HEK293 (cell line): ENCODE measurements at regions not wholly inside any gene's neighbourhood (a gene's known extent, or its start where the extent isn't known, plus 50 kb on each side); places are given as distances from the start of the nearest gene placed in this dataset.

Experiments
- CTCF ChIA-PET: fragments of 350-600 bp; formaldehyde crosslinking; extraction: SDS; loops from one replicate; lab custom pipeline; 2021; ENCODE audit warnings: antibody characterized with exemption; lab: Yijun Ruan, JAX
- POLR2A ChIA-PET: fragments of 300-600 bp; formaldehyde crosslinking; extraction: SDS; loops from one replicate; lab custom pipeline; 2020; ENCODE audit warnings: antibody characterized with exemption, inconsistent platforms; lab: Yijun Ruan, JAX
- H3K27ac ChIP-seq: fragments of 200-500 bp; sonication (Bioruptor generic); 2 replicates; pipeline ENCODE4 v1.5.1; 2014; ENCODE audit warnings: low read depth, low read length, control low read depth, inconsistent platforms; ENCODE audit errors: extremely low read depth
- H3K36me3 ChIP-seq, 2 experiments: fragments of 200-500 bp in 1 of 2; sonication (Bioruptor generic) in 1 of 2; 1 replicate in 1 of 2; 2 replicates in 1 of 2; pipeline ENCODE4 v1.5.1; 2014 to 2017; ENCODE audit warnings: inconsistent platforms in 2 of 2, low read length in 2 of 2; ENCODE audit not compliant: control insufficient read depth in 2 of 2, insufficient read depth in 1 of 2
- H3K4me1 ChIP-seq: fragments of 200-500 bp; sonication (Bioruptor generic); 2 replicates; pipeline ENCODE4 v1.5.1; 2014; ENCODE audit warnings: mild to moderate bottlenecking, low read length, inconsistent platforms; ENCODE audit not compliant: control insufficient read depth, insufficient read depth
- H3K4me3 ChIP-seq: 2 replicates; pipeline ENCODE4 v1.5.1; 2011; ENCODE audit warnings: low read depth, mild to moderate bottlenecking, control low read depth, low read length, moderate library complexity
- H3K9me3 ChIP-seq: fragments of 200-500 bp; sonication (Bioruptor generic); 2 replicates; pipeline ENCODE4 v1.5.1; 2014; ENCODE audit warnings: low read depth, low read length, inconsistent platforms; ENCODE audit not compliant: control insufficient read depth, insufficient read depth
- GFI1B ChIP-seq: fragments of 450-650 bp; formaldehyde crosslinking; IDR thresholded peaks from 2 replicates; pipeline ENCODE4 v1.5.1; 2016; ENCODE audit warnings: missing biosample characterization, missing genetic modification characterization
- INSM2 ChIP-seq: fragments of 450-650 bp; formaldehyde crosslinking; IDR thresholded peaks from 2 replicates; pipeline ENCODE4 v1.5.1; 2016; ENCODE audit warnings: missing biosample characterization, missing genetic modification characterization
- ZBTB49 ChIP-seq: fragments of 450-650 bp; formaldehyde crosslinking; IDR thresholded peaks from 2 replicates; pipeline ENCODE4 v1.5.1; 2016; ENCODE audit warnings: missing biosample characterization, missing genetic modification characterization, low read depth
- ZFP3 ChIP-seq: fragments of 450-650 bp; formaldehyde crosslinking; IDR thresholded peaks from 2 replicates; pipeline ENCODE4 v1.5.1; 2016; ENCODE audit warnings: low read depth, missing biosample characterization, missing genetic modification characterization
- ZIC2 ChIP-seq: fragments of 450-650 bp; formaldehyde crosslinking; IDR thresholded peaks from 2 replicates; pipeline ENCODE4 v1.5.1; 2016; ENCODE audit warnings: missing biosample characterization, missing genetic modification characterization
- ZNF133 ChIP-seq: fragments of 450-650 bp; formaldehyde crosslinking; IDR thresholded peaks from 2 replicates; pipeline ENCODE4 v1.5.1; 2016; ENCODE audit warnings: missing biosample characterization, missing genetic modification characterization
- ZNF214 ChIP-seq: fragments of 450-650 bp; formaldehyde crosslinking; IDR thresholded peaks from 2 replicates; pipeline ENCODE4 v1.5.1; 2017; ENCODE audit warnings: missing biosample characterization, mild to moderate bottlenecking, missing genetic modification characterization, borderline replicate concordance
- ZNF449 ChIP-seq: fragments of 450-650 bp; formaldehyde crosslinking; IDR thresholded peaks from 2 replicates; pipeline ENCODE4 v1.5.1; 2017; ENCODE audit warnings: missing biosample characterization, mild to moderate bottlenecking, missing genetic modification characterization, moderate library complexity
- ZNF544 ChIP-seq: fragments of 450-650 bp; formaldehyde crosslinking; IDR thresholded peaks from 2 replicates; pipeline ENCODE4 v1.5.0; 2017; ENCODE audit warnings: missing biosample characterization, missing genetic modification characterization
- ZNF585B ChIP-seq: fragments of 450-650 bp; formaldehyde crosslinking; IDR thresholded peaks from 2 replicates; pipeline ENCODE4 v1.5.1; 2016; ENCODE audit warnings: missing biosample characterization, missing genetic modification characterization
- ZNF660 ChIP-seq: fragments of 450-650 bp; IDR thresholded peaks from 2 replicates; pipeline ENCODE4 v1.5.1; 2018; ENCODE audit warnings: missing biosample characterization, mild to moderate bottlenecking, missing genetic modification characterization
- ZNF707 ChIP-seq: fragments of 450-650 bp; formaldehyde crosslinking; IDR thresholded peaks from 2 replicates; pipeline ENCODE4 v1.5.1; 2016; ENCODE audit warnings: missing biosample characterization, missing genetic modification characterization
- ZNF837 ChIP-seq: fragments of 450-650 bp; formaldehyde crosslinking; IDR thresholded peaks from 2 replicates; pipeline ENCODE4 v1.5.1; 2016; ENCODE audit warnings: missing biosample characterization, missing genetic modification characterization
- TF ChIP-seq, protein P1 (sequence below): fragments of 450-650 bp; formaldehyde crosslinking; conservative IDR thresholded peaks from 2 replicates; pipeline ENCODE4 v1.5.1; 2016; ENCODE audit warnings: low read depth, missing biosample characterization, missing genetic modification characterization

- Histone ChIP-seq H3K9me3 (no peaks in the 10 kb centered on the region), H3K4me1 (no peaks in the 10 kb centered on the region), H3K36me3 (no peaks in the 10 kb centered on the region), H3K27ac (no peak overlapping the region), H3K4me3 (no peak overlapping the region)
- ChIA-PET CTCF (no interaction called here), POLR2A (no interaction called here)
- TF ChIP-seq ZNF214 (tag by site-specific recombination) (no peak), ZNF133 (no peak), ZNF449 (tag by site-specific recombination) (no peak), ZNF707 (no peak), INSM2 (tag by site-specific recombination) (no peak), ZNF837 (no peak), ZNF544 (no peak), GFI1B (tag by site-specific recombination) (no peak), ZNF585B (tag by site-specific recombination) (no peak)
- TF ChIP-seq, protein P1, sequence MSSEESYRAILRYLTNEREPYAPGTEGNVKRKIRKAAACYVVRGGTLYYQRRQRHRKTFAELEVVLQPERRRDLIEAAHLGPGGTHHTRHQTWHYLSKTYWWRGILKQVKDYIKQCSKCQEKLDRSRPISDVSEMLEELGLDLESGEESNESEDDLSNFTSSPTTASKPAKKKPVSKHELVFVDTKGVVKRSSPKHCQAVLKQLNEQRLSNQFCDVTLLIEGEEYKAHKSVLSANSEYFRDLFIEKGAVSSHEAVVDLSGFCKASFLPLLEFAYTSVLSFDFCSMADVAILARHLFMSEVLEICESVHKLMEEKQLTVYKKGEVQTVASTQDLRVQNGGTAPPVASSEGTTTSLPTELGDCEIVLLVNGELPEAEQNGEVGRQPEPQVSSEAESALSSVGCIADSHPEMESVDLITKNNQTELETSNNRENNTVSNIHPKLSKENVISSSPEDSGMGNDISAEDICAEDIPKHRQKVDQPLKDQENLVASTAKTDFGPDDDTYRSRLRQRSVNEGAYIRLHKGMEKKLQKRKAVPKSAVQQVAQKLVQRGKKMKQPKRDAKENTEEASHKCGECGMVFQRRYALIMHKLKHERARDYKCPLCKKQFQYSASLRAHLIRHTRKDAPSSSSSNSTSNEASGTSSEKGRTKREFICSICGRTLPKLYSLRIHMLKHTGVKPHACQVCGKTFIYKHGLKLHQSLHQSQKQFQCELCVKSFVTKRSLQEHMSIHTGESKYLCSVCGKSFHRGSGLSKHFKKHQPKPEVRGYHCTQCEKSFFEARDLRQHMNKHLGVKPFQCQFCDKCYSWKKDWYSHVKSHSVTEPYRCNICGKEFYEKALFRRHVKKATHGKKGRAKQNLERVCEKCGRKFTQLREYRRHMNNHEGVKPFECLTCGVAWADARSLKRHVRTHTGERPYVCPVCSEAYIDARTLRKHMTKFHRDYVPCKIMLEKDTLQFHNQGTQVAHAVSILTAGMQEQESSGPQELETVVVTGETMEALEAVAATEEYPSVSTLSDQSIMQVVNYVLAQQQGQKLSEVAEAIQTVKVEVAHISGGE (tag by site-specific recombination), result no peak
Observed at GRCh38 chr5:155308289-155308688, 294.7 kb downstream of the KIF4B start.

DNA sequence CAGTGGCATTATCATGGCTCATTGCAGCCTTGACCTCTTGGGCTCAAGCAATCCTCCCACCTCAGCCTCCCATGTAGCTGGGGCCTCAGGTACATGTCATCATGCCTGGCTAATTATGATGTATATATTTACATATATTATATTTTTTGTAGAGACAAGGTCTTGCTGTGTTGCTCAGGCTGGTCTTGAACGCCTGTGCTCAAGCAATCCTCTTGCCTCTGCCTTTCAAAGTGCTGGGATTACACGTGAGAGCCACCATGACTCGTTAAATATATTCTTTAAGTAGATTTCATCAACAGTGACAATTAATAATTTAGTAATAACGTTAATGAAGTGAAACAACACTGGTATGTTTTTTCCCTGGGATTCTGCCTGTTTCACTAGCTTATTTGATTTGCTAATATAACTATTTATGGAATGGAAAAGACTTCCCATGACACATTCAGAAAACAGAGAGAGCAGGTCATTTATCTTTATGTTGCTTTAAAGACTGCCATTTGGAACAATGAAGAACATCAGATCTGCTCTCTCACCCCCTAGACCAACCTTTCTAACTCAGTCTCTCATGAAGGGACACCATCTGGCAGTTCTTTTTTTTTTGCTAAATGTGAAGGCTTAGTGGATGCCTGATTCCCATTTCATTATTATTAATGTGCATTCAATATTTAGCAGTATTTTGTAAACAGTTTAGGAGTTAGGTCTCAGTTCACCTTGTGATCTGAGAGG is 295.6 kb downstream of the KIF4B start:
- Histone ChIP-seq H3K4me3 (no peak overlapping the region), H3K27ac (no peak overlapping the region), H3K36me3 (no peaks in the 10 kb centered on the region), H3K9me3 (no peaks in the 10 kb centered on the region), H3K4me1 (no peaks in the 10 kb centered on the region)
- TF ChIP-seq ZBTB49 (no peak), ZNF707 (no peak), ZFP3 (no peak), ZNF660 (tag by site-specific recombination) (no peak), ZIC2 (tag by site-specific recombination) (no peak)
- ChIA-PET POLR2A (no interaction called here), CTCF (interaction anchor here (0.7 kb wide), 1 partner anchor 49 kb away, joined by 6 read pairs; no protein-coding TSS in a partner anchor)
